ENCODE measurements at regions not wholly inside any gene's neighbourhood (a gene's known extent, or its start where the extent isn't known, plus 50 kb on each side); places are given as distances from the start of the nearest gene placed in this dataset.
"Not testable (repeated sequence)": the region's sequence is repeated elsewhere in the genome, so short reads cannot be mapped to it uniquely, and the experiment has no call there.

GRCh38 chr5:177923837-177924236, 72.2 kb downstream of the PROP1 start:
- H3K4me1 ChIP-seq (ENCODE audit: insufficient read depth, low read length); DNase-seq (ENCODE audit: insufficient read length, low spot score, missing footprints); H3K27me3 ChIP-seq (ENCODE audit: insufficient read depth, low read length); H4K20me1 ChIP-seq (ENCODE audit: insufficient read depth, low read length); H3K36me3 ChIP-seq (ENCODE audit: insufficient read depth, low read length); H3K4me2 ChIP-seq (ENCODE audit: insufficient read depth, low read length); H3K27ac ChIP-seq (ENCODE audit: low read depth, low read length); H2AFZ ChIP-seq (ENCODE audit: low read length); H3K4me3 ChIP-seq (ENCODE audit: insufficient read depth, low read length); H3K9me3 ChIP-seq (ENCODE audit: low read depth, low read length); H3K79me2 ChIP-seq (ENCODE audit: insufficient read depth, low read length): not testable (repeated sequence)

- not testable (repeated sequence) for H3K27ac ChIP-seq (ENCODE audit: low read depth, low read length); H2AFZ ChIP-seq (ENCODE audit: low read length); H3K4me3 ChIP-seq (ENCODE audit: insufficient read depth, low read length); H3K27me3 ChIP-seq (ENCODE audit: insufficient read depth, low read length); H3K79me2 ChIP-seq (ENCODE audit: insufficient read depth, low read length); H3K36me3 ChIP-seq (ENCODE audit: insufficient read depth, low read length); DNase-seq (ENCODE audit: insufficient read length, low spot score, missing footprints); H4K20me1 ChIP-seq (ENCODE audit: insufficient read depth, low read length); H3K4me1 ChIP-seq (ENCODE audit: insufficient read depth, low read length); H3K9me3 ChIP-seq (ENCODE audit: low read depth, low read length); H3K4me2 ChIP-seq (ENCODE audit: insufficient read depth, low read length)
Measured at GRCh38 chr5:177923189-177923588, 72.9 kb downstream of the PROP1 start.

GRCh38 chr5:177909261-177909660, 86.8 kb downstream of the PROP1 start:
- not testable (repeated sequence) for H3K4me2 ChIP-seq (ENCODE audit: insufficient read depth, low read length); H3K4me1 ChIP-seq (ENCODE audit: insufficient read depth, low read length); H4K20me1 ChIP-seq (ENCODE audit: insufficient read depth, low read length); H3K79me2 ChIP-seq (ENCODE audit: insufficient read depth, low read length); H3K27me3 ChIP-seq (ENCODE audit: insufficient read depth, low read length); H3K36me3 ChIP-seq (ENCODE audit: insufficient read depth, low read length); H3K9me3 ChIP-seq (ENCODE audit: low read depth, low read length); H2AFZ ChIP-seq (ENCODE audit: low read length); H3K4me3 ChIP-seq (ENCODE audit: insufficient read depth, low read length); H3K27ac ChIP-seq (ENCODE audit: low read depth, low read length); DNase-seq (ENCODE audit: insufficient read length, low spot score, missing footprints)

DNA sequence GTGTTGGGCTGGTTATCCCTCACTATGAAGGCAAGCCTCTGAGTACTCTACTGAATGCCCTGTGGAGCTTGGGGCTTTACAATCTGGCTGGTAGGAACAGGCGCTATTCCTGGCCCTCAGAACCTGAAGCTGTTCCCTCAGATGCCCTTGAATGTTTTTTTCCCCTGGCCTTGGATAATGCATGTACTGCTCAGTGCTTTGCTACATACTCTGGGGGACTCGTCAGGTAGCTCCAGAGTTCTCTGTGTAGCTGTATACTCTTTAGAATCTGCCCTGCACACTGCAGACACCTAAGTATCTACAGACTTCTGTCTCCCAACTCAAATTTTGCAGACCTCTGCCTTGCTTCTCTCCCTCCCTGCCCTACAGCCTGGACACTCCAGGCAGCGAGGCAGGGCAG, 93.2 kb downstream of the PROP1 start:
- H3K9me3 ChIP-seq (ENCODE audit: low read depth, low read length); H4K20me1 ChIP-seq (ENCODE audit: insufficient read depth, low read length); H2AFZ ChIP-seq (ENCODE audit: low read length); H3K4me3 ChIP-seq (ENCODE audit: insufficient read depth, low read length); H3K36me3 ChIP-seq (ENCODE audit: insufficient read depth, low read length); H3K4me2 ChIP-seq (ENCODE audit: insufficient read depth, low read length); H3K27ac ChIP-seq (ENCODE audit: low read depth, low read length); DNase-seq (ENCODE audit: insufficient read length, low spot score, missing footprints); H3K27me3 ChIP-seq (ENCODE audit: insufficient read depth, low read length); H3K79me2 ChIP-seq (ENCODE audit: insufficient read depth, low read length); H3K4me1 ChIP-seq (ENCODE audit: insufficient read depth, low read length): not testable (repeated sequence)

DNA sequence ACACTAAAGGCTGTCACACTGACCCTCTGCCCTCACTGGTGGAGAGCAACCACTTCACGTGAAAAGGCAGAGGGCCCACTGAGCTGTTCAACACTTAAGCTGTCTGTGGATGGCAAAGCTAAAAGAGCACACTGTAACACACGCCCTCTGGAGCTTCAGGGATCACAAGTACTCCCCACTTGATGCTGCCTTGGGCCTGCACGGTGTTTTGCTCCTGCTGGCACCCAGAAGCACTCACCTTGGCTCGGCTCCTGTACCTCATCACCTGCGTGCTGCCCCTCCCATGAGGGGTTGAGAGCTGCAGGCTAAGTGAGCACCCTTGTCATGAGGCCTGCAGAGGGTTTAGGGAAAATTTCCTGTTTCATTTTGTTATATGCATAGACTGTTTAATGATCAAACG, 96.0 kb downstream of the PROP1 start:
- not testable (repeated sequence) for H3K4me3 ChIP-seq (ENCODE audit: insufficient read depth, low read length); H3K4me2 ChIP-seq (ENCODE audit: insufficient read depth, low read length); H3K9me3 ChIP-seq (ENCODE audit: low read depth, low read length); H3K4me1 ChIP-seq (ENCODE audit: insufficient read depth, low read length); H4K20me1 ChIP-seq (ENCODE audit: insufficient read depth, low read length); H3K27me3 ChIP-seq (ENCODE audit: insufficient read depth, low read length); H3K36me3 ChIP-seq (ENCODE audit: insufficient read depth, low read length); H2AFZ ChIP-seq (ENCODE audit: low read length); H3K79me2 ChIP-seq (ENCODE audit: insufficient read depth, low read length); H3K27ac ChIP-seq (ENCODE audit: low read depth, low read length); DNase-seq (ENCODE audit: insufficient read length, low spot score, missing footprints)

DNA sequence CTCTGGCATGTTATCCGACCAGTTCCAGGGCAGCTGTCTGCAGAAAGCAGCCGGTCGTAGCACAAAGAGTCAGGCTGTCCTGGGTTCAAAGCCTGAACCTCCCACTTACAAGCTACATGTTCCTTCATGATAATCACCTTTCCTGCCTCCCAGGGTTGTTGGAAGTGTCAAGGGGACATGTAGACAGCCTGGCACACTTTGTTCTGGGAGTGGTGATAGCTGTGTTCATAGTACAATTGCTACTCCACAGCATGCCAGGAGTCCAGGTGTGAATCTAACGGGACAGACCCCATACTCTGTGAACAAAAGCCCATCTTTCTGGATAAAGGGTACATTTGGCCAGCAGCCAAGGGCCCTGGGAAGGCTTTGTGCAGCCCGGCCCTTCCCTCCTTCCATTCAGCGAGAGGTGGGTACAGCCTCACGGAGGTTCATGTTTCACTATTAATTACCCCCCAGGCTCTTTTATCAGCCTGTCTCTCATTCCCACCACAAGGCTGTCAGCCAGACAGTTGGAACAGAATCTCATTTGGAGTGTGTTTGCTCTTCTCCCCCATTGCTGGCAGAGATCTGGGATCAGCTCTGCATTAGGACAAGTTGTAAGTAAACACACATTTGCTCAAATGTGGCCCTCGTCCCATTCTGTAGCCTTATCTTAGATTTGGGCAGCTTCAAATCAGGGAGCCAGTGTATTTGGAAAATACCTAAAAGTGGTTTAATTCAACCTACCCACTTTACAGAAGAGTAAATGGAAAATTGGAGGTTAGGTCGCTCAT, 101.2 kb downstream of the PROP1 start:
- H3K36me3 ChIP-seq (ENCODE audit: insufficient read depth, low read length); H3K79me2 ChIP-seq (ENCODE audit: insufficient read depth, low read length); H3K4me3 ChIP-seq (ENCODE audit: insufficient read depth, low read length); H3K27me3 ChIP-seq (ENCODE audit: insufficient read depth, low read length); H3K27ac ChIP-seq (ENCODE audit: low read depth, low read length); DNase-seq (ENCODE audit: insufficient read length, low spot score, missing footprints); H3K4me2 ChIP-seq (ENCODE audit: insufficient read depth, low read length); H3K4me1 ChIP-seq (ENCODE audit: insufficient read depth, low read length); H4K20me1 ChIP-seq (ENCODE audit: insufficient read depth, low read length); H2AFZ ChIP-seq (ENCODE audit: low read length); H3K9me3 ChIP-seq (ENCODE audit: low read depth, low read length): not testable (repeated sequence)

DNA sequence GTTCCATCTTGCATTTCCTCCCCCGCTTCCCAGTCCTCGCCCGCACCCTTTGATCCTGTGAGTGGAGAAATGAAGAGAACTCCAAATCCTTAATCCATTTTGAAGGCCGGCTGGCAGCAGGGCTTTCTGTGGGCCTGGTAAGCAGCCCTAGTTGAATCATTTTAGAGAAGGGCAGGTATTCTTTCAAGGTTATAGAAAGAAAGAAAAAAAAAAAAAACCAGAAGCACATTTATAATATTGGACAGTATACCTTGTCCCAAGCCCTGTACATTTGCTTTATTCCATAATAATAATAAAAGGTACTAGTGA, 103.7 kb downstream of the PROP1 start:
- not testable (repeated sequence) for H2AFZ ChIP-seq (ENCODE audit: low read length); H3K79me2 ChIP-seq (ENCODE audit: insufficient read depth, low read length); H3K36me3 ChIP-seq (ENCODE audit: insufficient read depth, low read length); H3K9me3 ChIP-seq (ENCODE audit: low read depth, low read length); H3K4me3 ChIP-seq (ENCODE audit: insufficient read depth, low read length); H3K27me3 ChIP-seq (ENCODE audit: insufficient read depth, low read length); DNase-seq (ENCODE audit: insufficient read length, low spot score, missing footprints); H3K4me2 ChIP-seq (ENCODE audit: insufficient read depth, low read length); H4K20me1 ChIP-seq (ENCODE audit: insufficient read depth, low read length); H3K27ac ChIP-seq (ENCODE audit: low read depth, low read length); H3K4me1 ChIP-seq (ENCODE audit: insufficient read depth, low read length)

- not testable (repeated sequence) for H3K4me1 ChIP-seq (ENCODE audit: insufficient read depth, low read length); DNase-seq (ENCODE audit: insufficient read length, low spot score, missing footprints); H3K79me2 ChIP-seq (ENCODE audit: insufficient read depth, low read length); H3K27ac ChIP-seq (ENCODE audit: low read depth, low read length); H2AFZ ChIP-seq (ENCODE audit: low read length); H3K4me2 ChIP-seq (ENCODE audit: insufficient read depth, low read length); H4K20me1 ChIP-seq (ENCODE audit: insufficient read depth, low read length); H3K4me3 ChIP-seq (ENCODE audit: insufficient read depth, low read length); H3K36me3 ChIP-seq (ENCODE audit: insufficient read depth, low read length); H3K9me3 ChIP-seq (ENCODE audit: low read depth, low read length); H3K27me3 ChIP-seq (ENCODE audit: insufficient read depth, low read length)
Measured at GRCh38 chr5:177891547-177892356, 104.3 kb downstream of the PROP1 start.

- not testable (repeated sequence) for H3K27me3 ChIP-seq (ENCODE audit: insufficient read depth, low read length); H3K36me3 ChIP-seq (ENCODE audit: insufficient read depth, low read length); H3K27ac ChIP-seq (ENCODE audit: low read depth, low read length); H3K9me3 ChIP-seq (ENCODE audit: low read depth, low read length); H3K4me1 ChIP-seq (ENCODE audit: insufficient read depth, low read length); H4K20me1 ChIP-seq (ENCODE audit: insufficient read depth, low read length); H3K4me2 ChIP-seq (ENCODE audit: insufficient read depth, low read length); H2AFZ ChIP-seq (ENCODE audit: low read length); H3K4me3 ChIP-seq (ENCODE audit: insufficient read depth, low read length); H3K79me2 ChIP-seq (ENCODE audit: insufficient read depth, low read length); DNase-seq (ENCODE audit: insufficient read length, low spot score, missing footprints)
Measured at GRCh38 chr5:177883295-177883694, 100.6 kb upstream of the FAM153A start.

All from osteoblast (primary cell).